HuH-7 (cell line): ENCODE measurements at regions not wholly inside any gene's neighbourhood (a gene's known extent, or its start where the extent isn't known, plus 50 kb on each side); places are given as distances from the start of the nearest gene placed in this dataset.
A peak's percentile ranks its signal among the peaks of the same experiment; 100 is the strongest.
"Not testable (repeated sequence)": the region's sequence is repeated elsewhere in the genome, so short reads cannot be mapped to it uniquely, and the experiment has no call there.

Experiments used
- DNase-seq: peaks from one replicate; pipeline ENCODE4 v3.0.0; 2011; ENCODE audit warnings: low spot score

- DNase-seq = peak; percentile 18
These were observed 441.1 kb downstream of the BCAT1 start for GRCh38 chr12:24507827-24508226.

- DNase-seq = no peak
These were observed 443.4 kb downstream of the BCAT1 start for GRCh38 chr12:24505366-24506015.

- not testable (repeated sequence) for DNase-seq
These were observed 445.4 kb downstream of the BCAT1 start for GRCh38 chr12:24503477-24503876.

- no peak for DNase-seq
These were observed 448.1 kb downstream of the BCAT1 start for GRCh38 chr12:24500831-24501230.

GRCh38 chr12:24500421-24500820 is 448.5 kb downstream of the BCAT1 start:
- no peak for DNase-seq

- no peak for DNase-seq
These were observed 449.5 kb downstream of the BCAT1 start for GRCh38 chr12:24499151-24500146.

GRCh38 chr12:24496755-24497154 is 452.1 kb downstream of the BCAT1 start:
- DNase-seq = no peak

GRCh38 chr12:24494401-24494800 is 454.5 kb downstream of the BCAT1 start:
- DNase-seq = no peak

- no peak for DNase-seq
These were observed 456.9 kb downstream of the BCAT1 start for GRCh38 chr12:24491968-24492367.

GRCh38 chr12:24489939-24490338 is 459.0 kb downstream of the BCAT1 start:
- DNase-seq = no peak

- no peak for DNase-seq
These were observed 459.8 kb downstream of the BCAT1 start for GRCh38 chr12:24488906-24489619.

GRCh38 chr12:24488091-24488596 is 460.8 kb downstream of the BCAT1 start:
- DNase-seq = no peak

- DNase-seq = no peak
These were observed 461.3 kb downstream of the BCAT1 start for GRCh38 chr12:24487606-24488005.

GRCh38 chr12:24483732-24484131 is 465.2 kb downstream of the BCAT1 start:
- no peak for DNase-seq

- DNase-seq = no peak
These were observed 465.9 kb downstream of the BCAT1 start for GRCh38 chr12:24482882-24483604.

GRCh38 chr12:24482044-24482443 is 466.9 kb downstream of the BCAT1 start:
- no peak for DNase-seq

GRCh38 chr12:24480766-24481449 is 468.0 kb downstream of the BCAT1 start:
- DNase-seq = no peak

GRCh38 chr12:24479131-24479530 is 469.8 kb downstream of the BCAT1 start:
- DNase-seq = no peak

- DNase-seq = no peak
These were observed 470.6 kb downstream of the BCAT1 start for GRCh38 chr12:24478254-24478653.

- DNase-seq = no peak
These were observed 472.6 kb downstream of the BCAT1 start for GRCh38 chr12:24476310-24476709.

GRCh38 chr12:24475337-24475736 is 473.6 kb downstream of the BCAT1 start:
- no peak for DNase-seq
